Heart left ventricle (tissue), 16 donors: ENCODE measurements at regions not wholly inside any gene's neighbourhood (a gene's known extent, or its start where the extent isn't known, plus 50 kb on each side); places are given as distances from the start of the nearest gene placed in this dataset.
"Not testable (repeated sequence)": the region's sequence is repeated elsewhere in the genome, so short reads cannot be mapped to it uniquely, and the experiment has no call there.

Experiments
- ATAC-seq, 4 donors: fragments of 200-7000 bp; cut with Tn5 transposase; one replicate each; pipeline ENCODE4 v1.9.1; 2020 to 2022; ENCODE audit warnings: moderate library complexity in 4 of 4, mild to moderate bottlenecking in 3 of 4, moderate number of reproducible peaks in 1 of 4
- DNase-seq, 5 donors: peaks; one replicate each; pipeline ENCODE4 v3.0.0-alpha.2; 2020
- H3K27ac ChIP-seq, 12 donors: fragments of 200-600 bp; sonication (generic) in 4 of 12; one replicate each; pipeline versions ENCODE4 v1.5.0 to v1.8.0; 2016 to 2022; ENCODE audit warnings: mild to moderate bottlenecking in 2 of 12
- H3K27me3 ChIP-seq, 9 donors: fragments of 200-600 bp; sonication (generic) in 2 of 9; one replicate each; pipeline versions ENCODE4 v1.5.1 to v1.8.0; 2016 to 2022; ENCODE audit warnings: mild to moderate bottlenecking in 3 of 9
- H3K36me3 ChIP-seq, 9 donors: fragments of 200-600 bp; sonication (generic) in 2 of 9; one replicate each; pipeline versions ENCODE4 v1.5.0 to v1.8.0; 2018 to 2022; ENCODE audit warnings: mild to moderate bottlenecking in 2 of 9
- H3K4me1 ChIP-seq, 12 donors: fragments of 200-600 bp; sonication (generic) in 4 of 12; one replicate each; pipeline versions ENCODE4 v1.5.0 to v1.8.0; 2016 to 2022; ENCODE audit warnings: mild to moderate bottlenecking in 3 of 12
- H3K4me3 ChIP-seq, 12 donors: fragments of 200-600 bp; sonication (generic) in 4 of 12; one replicate each; pipeline versions ENCODE4 v1.5.0 to v1.8.0; 2017 to 2022; ENCODE audit warnings: mild to moderate bottlenecking in 9 of 12, moderate library complexity in 4 of 12
- H3K9me3 ChIP-seq, 12 donors: fragments of 200-600 bp; sonication (generic) in 4 of 12; one replicate each; pipeline versions ENCODE4 v1.5.0 to v1.8.0; 2016 to 2022; ENCODE audit warnings: mild to moderate bottlenecking in 1 of 12
- POLR2A ChIP-seq, 2 donors: fragments of 450-650 bp; IDR thresholded peaks; one replicate each; pipeline ENCODE4 v1.6.1; 2017; ENCODE audit warnings: antibody characterized with exemption in 2 of 2, mild to moderate bottlenecking in 2 of 2, moderate library complexity in 2 of 2
- WGBS, 4 donors: extraction: QIAGEN DNeasy Blood & Tissue Kit in 2 of 4; methylation state at CpG; one replicate each; pipeline versions ENCODE4 v1.1.5 to v1.1.7; 2013 to 2018; 5-methylcytosine and 5-hydroxymethylcytosine counted together
- intact Hi-C, 10 donors: fragments of 100-400 bp; cut with DNase I; formaldehyde crosslinking; loops; one replicate each; pipeline versions ENCODE4 v1.11.1 to v1.14.2; 2022
- TF ChIP-seq, protein P1 (sequence below), 12 donors: fragments of 200-600 bp; sonication (generic) in 4 of 12; IDR thresholded peaks; one replicate each; pipeline versions ENCODE4 v1.5.0 to v1.8.0; 2018 to 2022; ENCODE audit warnings: antibody characterized with exemption in 12 of 12, mild to moderate bottlenecking in 5 of 12
- donor health status: ischemic (EF 13 %, LVEDD 7.1; RV severe dilation, severe dysfunction).
- donor health status: healthy with polysubstance abuse.
- donor health status: DM: no; HTN: yes; CAD: no.
- donor health status: DM: no; HTN: no; CAD: no.
- donor health status: ischemic (EF 25% LVEDD 6.9; RV normal size, moderate dysfunction).
- donor health status: ischemic (EF 25% LVEDD 5.7; RV mildly dilated, moderate dysfunction).
- donor health status: healthy.
- donor health status: DM: yes; HTN: yes; CAD: no.
- donor health status: ischemic (EF 35%, LVEDD 5.7; RV mildly dilated, moderate dysfunction).
- donor health status: nonischemic (EF 11% LVEDD 7.7; RV severe dilation, severe dysfunction).
- donor health status: DM: yes; HTN: yes; CAD: no.
- donor health status: PGD.
- donor health status: ischemic (EF 29% LVEDD 5.4; RV normal size, mild dysfunction).
- donor health status: nonischemic (EF 23%, LVEDD 6.1; RV moderate dilation, normal function).

DNA sequence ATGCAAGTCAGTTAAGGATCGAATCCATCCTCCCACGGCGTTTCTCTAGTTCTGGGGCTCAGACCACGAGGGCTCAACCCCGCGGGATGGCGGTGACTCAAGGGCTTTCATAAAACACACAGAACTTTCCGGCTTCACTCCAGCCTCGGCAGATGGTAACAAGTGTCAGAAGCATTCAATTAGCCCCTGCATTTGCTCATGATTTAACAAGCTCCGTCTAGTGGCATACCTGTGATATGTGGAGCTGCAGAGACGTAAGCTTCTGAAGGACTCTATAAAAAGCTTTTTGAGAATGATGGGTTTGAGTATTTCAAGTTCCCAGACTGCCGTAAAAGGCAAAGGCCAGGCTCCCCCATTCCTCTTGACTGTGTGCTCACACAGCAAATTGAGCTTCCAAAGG lies 91.3 kb upstream of the SEC14L1 start:
- H3K27ac ChIP-seq, result no peak overlapping the region
- intact Hi-C loops, result no loop called here
- 60 to 68% (median 65%) methylated on average over 12 of the region's 12 CpGs for WGBS, 4 donors

DNA sequence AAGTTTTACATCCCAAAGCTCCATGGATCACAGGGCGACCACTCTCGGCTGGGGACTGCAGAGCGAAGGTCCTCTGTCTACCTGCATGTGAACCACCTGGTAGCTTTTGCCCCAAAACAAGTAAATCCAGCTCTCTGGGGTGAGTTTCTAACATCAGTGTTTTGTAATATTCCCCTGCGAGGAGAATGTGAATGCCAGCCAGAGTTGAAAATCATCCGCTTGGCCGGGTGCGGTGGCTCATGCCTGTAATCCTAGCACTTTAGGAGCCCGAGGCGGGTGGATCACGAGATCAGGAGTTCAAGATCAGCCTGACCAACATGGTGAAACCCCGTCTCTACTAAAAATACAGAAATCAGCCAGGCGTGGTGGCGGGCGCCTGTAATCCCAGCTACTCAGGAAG lies 89.9 kb upstream of the SEC14L1 start:
- DNase-seq, H3K4me3 ChIP-seq, ATAC-seq, H3K36me3 ChIP-seq, intact Hi-C loops, H3K4me1 ChIP-seq, H3K27ac ChIP-seq, H3K9me3 ChIP-seq: not testable (repeated sequence)
- peaks cover 0 to 72% (median 23%) of the 10 kb centered on the region in 9 donors for H3K27me3 ChIP-seq
- WGBS, 4 donors, result 87 to 88% (median 88%) methylated on average over 14 of the region's 14 CpGs

More for the DNA sequence above, 91.3 kb upstream of the SEC14L1 start:
- Histone ChIP-seq H3K27me3 (peaks cover 0 to 57% (median 16%) of the 10 kb centered on the region in 9 donors), H3K9me3 (no peaks in the 10 kb centered on the region), H3K36me3 (no peaks in the 10 kb centered on the region), H3K4me3 (no peak overlapping the region), H3K4me1 (no peaks in the 10 kb centered on the region)
- DNase-seq, result peak in 1 of 5 donors; percentile 6
- no peak for ATAC-seq
- TF ChIP-seq, protein P1, sequence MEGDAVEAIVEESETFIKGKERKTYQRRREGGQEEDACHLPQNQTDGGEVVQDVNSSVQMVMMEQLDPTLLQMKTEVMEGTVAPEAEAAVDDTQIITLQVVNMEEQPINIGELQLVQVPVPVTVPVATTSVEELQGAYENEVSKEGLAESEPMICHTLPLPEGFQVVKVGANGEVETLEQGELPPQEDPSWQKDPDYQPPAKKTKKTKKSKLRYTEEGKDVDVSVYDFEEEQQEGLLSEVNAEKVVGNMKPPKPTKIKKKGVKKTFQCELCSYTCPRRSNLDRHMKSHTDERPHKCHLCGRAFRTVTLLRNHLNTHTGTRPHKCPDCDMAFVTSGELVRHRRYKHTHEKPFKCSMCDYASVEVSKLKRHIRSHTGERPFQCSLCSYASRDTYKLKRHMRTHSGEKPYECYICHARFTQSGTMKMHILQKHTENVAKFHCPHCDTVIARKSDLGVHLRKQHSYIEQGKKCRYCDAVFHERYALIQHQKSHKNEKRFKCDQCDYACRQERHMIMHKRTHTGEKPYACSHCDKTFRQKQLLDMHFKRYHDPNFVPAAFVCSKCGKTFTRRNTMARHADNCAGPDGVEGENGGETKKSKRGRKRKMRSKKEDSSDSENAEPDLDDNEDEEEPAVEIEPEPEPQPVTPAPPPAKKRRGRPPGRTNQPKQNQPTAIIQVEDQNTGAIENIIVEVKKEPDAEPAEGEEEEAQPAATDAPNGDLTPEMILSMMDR (IDR thresholded peaks at IDR 0.05), result no peak
- no peak for TF ChIP-seq POLR2A (IDR thresholded peaks at IDR 0.05)

DNA sequence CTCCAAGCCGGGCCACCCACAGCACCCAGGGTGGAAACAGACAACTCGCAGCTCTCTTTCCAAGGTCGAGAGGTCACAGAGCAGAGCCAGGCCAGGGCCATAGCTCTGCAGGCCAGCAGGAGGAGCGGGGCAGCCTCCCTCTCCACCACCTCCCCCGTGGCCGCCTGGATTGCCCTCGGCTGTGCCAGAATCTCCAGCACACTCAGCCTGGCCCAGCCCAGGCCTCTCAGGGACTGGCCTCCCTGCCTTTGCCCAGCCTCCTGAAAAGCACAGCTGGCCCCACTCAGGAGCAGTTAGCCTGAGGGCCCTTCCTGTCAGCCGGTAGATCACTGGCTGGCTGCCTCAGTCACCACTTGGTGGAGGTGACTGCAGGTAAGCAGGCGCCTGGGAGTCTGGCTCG lies 85.8 kb upstream of the SEC14L1 start:
- Histone ChIP-seq H3K9me3 (no peaks in the 10 kb centered on the region), H3K4me3 (no peak overlapping the region), H3K4me1 (no peaks in the 10 kb centered on the region), H3K36me3 (no peaks in the 10 kb centered on the region), H3K27ac (no peak overlapping the region), H3K27me3 (peaks cover 4 to 89% (median 29%) of the 10 kb centered on the region in 9 donors)
- no peak for TF ChIP-seq POLR2A (IDR thresholded peaks at IDR 0.05)
- TF ChIP-seq, protein P1 (IDR thresholded peaks at IDR 0.05), result no peak
- 50 to 66% (median 61%) methylated on average over 4 to 10 of the region's 10 CpGs for WGBS, 4 donors
- intact Hi-C loops, result loop anchor here in 4 of 10 donors (2.0 to 5.0 kb wide), 5 partner anchors 43 to 238 kb away; partner anchors contain the start of gene MGAT5B (in 1 of the 4)
- DNase-seq (peak in 1 of 5 donors; percentile 22), ATAC-seq (no peak)

DNA sequence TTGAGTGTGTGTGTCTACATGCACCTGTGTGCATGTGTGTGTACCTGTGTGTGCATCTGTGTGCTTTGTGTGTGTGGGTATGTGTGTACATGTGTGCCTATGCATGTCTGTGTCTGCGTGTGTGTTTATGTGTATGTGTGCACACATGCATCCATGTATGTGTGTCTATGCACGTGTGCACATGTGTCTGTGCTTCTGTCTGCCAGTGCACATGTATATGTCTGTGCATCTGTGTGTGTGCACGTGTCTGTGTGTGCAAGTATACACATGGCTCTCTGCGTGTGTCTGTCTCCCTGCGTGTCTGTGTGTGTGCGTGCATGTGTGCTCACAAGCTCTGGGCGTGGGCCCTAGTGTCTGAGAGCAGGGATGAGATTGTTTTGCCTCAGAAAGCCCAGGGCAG lies 85.3 kb upstream of the SEC14L1 start:
- peaks cover 4 to 85% (median 29%) of the 10 kb centered on the region in 9 donors for H3K27me3 ChIP-seq
- H3K4me1 ChIP-seq, result no peaks in the 10 kb centered on the region
- 82 to 94% (median 89%) methylated on average over 4 to 7 of the region's 7 CpGs for WGBS, 4 donors
- H3K9me3 ChIP-seq, result no peaks in the 10 kb centered on the region
- TF ChIP-seq POLR2A (IDR thresholded peaks at IDR 0.05), result no peak
- TF ChIP-seq, protein P1 (IDR thresholded peaks at IDR 0.05), result no peak
- H3K36me3 ChIP-seq, result no peaks in the 10 kb centered on the region
- no peak overlapping the region for H3K27ac ChIP-seq
- H3K4me3 ChIP-seq, result no peak overlapping the region
- no peak for DNase-seq
- ATAC-seq, result no peak
- intact Hi-C loops, result loop anchor here in 4 of 10 donors (2.0 to 5.0 kb wide), 5 partner anchors 43 to 238 kb away; partner anchors contain the start of gene MGAT5B (in 1 of the 4)

DNA sequence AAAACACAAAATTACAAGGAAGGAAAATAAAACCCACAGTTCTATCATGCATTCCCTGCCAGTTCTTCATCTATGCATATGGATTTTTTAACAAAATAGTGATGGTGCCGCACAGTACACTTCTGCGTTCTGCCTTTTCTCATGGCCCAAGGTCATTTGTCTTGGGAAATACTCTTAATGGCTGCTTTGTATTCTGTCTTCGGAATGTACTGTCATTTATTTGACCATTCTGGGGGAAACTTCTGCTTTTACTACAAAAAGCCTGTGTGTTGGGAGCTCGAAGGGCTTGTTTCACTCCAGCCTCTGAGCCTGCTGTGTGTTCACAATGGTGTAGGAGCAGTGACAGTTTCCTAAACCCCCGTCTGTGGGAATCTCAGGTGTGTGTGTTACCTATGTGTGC lies 82.8 kb upstream of the SEC14L1 start:
- no peak overlapping the region for H3K4me3 ChIP-seq
- TF ChIP-seq, protein P1 (IDR thresholded peaks at IDR 0.05), result no peak
- TF ChIP-seq POLR2A (IDR thresholded peaks at IDR 0.05), result no peak
- ATAC-seq (no peak), DNase-seq (peak in 1 of 5 donors; percentile 13)
- H3K27ac ChIP-seq, result no peak overlapping the region
- intact Hi-C loops, result loop anchor here in 3 of 10 donors (2.0 to 5.0 kb wide), 4 partner anchors 46 to 241 kb away; partner anchors contain the start of gene MGAT5B (in 1 of the 3)
- H3K36me3 ChIP-seq, result no peaks in the 10 kb centered on the region
- no peaks in the 10 kb centered on the region for H3K9me3 ChIP-seq
- H3K4me1 ChIP-seq, result no peaks in the 10 kb centered on the region
- peaks cover 4 to 61% (median 23%) of the 10 kb centered on the region in 9 donors for H3K27me3 ChIP-seq
- WGBS, 4 donors, result 62 to 72% (median 64%) methylated on average over 5 of the region's 5 CpGs
